Liver (tissue), 8 donors: ENCODE measurements at regions not wholly inside any gene's neighbourhood (a gene's known extent, or its start where the extent isn't known, plus 50 kb on each side); places are given as distances from the start of the nearest gene placed in this dataset.

Source experiments
- DNase-seq: peaks from one replicate; pipeline ENCODE4 v3.0.0-alpha.2; 2017; ENCODE audit warnings: low spot score
- H3K27ac ChIP-seq, 2 donors: one replicate each; pipeline ENCODE4 v1.7.0; 2013; ENCODE audit warnings: inconsistent platforms in 2 of 2, low read length in 2 of 2, control low read depth in 1 of 2, low read depth in 1 of 2, mild to moderate bottlenecking in 1 of 2
- H3K27me3 ChIP-seq, 4 donors: one replicate each; pipeline versions ENCODE4 v1.6.1 to v1.7.0; 2013; ENCODE audit warnings: low read length in 3 of 4, inconsistent platforms in 1 of 4, mild to moderate bottlenecking in 1 of 4, moderate library complexity in 1 of 4; ENCODE audit not compliant: control insufficient read depth in 4 of 4, insufficient read depth in 4 of 4
- H3K36me3 ChIP-seq, 4 donors: one replicate each; pipeline versions ENCODE4 v1.6.1 to v1.7.0; 2013; ENCODE audit warnings: low read length in 3 of 4, mild to moderate bottlenecking in 3 of 4, low read depth in 1 of 4, moderate library complexity in 1 of 4; ENCODE audit not compliant: control insufficient read depth in 4 of 4, insufficient read depth in 3 of 4
- H3K4me1 ChIP-seq, 4 donors: one replicate each; pipeline versions ENCODE4 v1.6.1 to v1.7.0; 2013; ENCODE audit warnings: low read length in 3 of 4, mild to moderate bottlenecking in 3 of 4, moderate library complexity in 1 of 4; ENCODE audit not compliant: control insufficient read depth in 4 of 4, insufficient read depth in 4 of 4
- H3K4me3 ChIP-seq, 3 donors: one replicate each; pipeline versions ENCODE4 v1.6.1 to v1.7.0; 2013; ENCODE audit warnings: low read length in 3 of 3, control low read depth in 1 of 3, low read depth in 1 of 3, mild to moderate bottlenecking in 1 of 3
- H3K9ac ChIP-seq, 2 donors: one replicate each; pipeline ENCODE4 v1.7.0; 2013; ENCODE audit warnings: low read length in 2 of 2, mild to moderate bottlenecking in 2 of 2, moderate library complexity in 2 of 2, control low read depth in 1 of 2, low read depth in 1 of 2
- H3K9me3 ChIP-seq, 4 donors: one replicate each; pipeline versions ENCODE4 v1.6.1 to v1.7.0; 2013; ENCODE audit warnings: low read length in 3 of 4; ENCODE audit not compliant: control insufficient read depth in 4 of 4
- CTCF ChIP-seq: fragments of 150-350 bp; IDR thresholded peaks from 2 replicates; pipeline ENCODE4 v1.5.1; 2017; ENCODE audit warnings: improper control_type of control experiment, low read depth, low read length; ENCODE audit not compliant: missing input control
- EGR1 ChIP-seq, 2 donors: IDR thresholded peaks; 2 replicates each; pipeline ENCODE4 v1.6.1; 2016 to 2018; ENCODE audit warnings: antibody characterized with exemption in 2 of 2, low read depth in 2 of 2
- FOXA1 ChIP-seq: IDR thresholded peaks from 2 replicates; pipeline ENCODE4 v1.6.1; 2016; ENCODE audit warnings: antibody characterized with exemption
- FOXA2 ChIP-seq: IDR thresholded peaks from 2 replicates; pipeline ENCODE4 v1.6.1; 2016; ENCODE audit warnings: antibody characterized with exemption
- GABPA ChIP-seq, 2 donors: IDR thresholded peaks in 1 of 2; conservative IDR thresholded peaks in 1 of 2; 2 replicates each; pipeline ENCODE4 v1.6.1; 2016; ENCODE audit warnings: antibody characterized with exemption in 2 of 2, mild to moderate bottlenecking in 1 of 2, moderate library complexity in 1 of 2
- HNF4A ChIP-seq, 2 donors: conservative IDR thresholded peaks; 2 replicates each; pipeline ENCODE4 v1.6.1; 2016; ENCODE audit warnings: antibody characterized with exemption in 2 of 2, mild to moderate bottlenecking in 2 of 2
- HNF4G ChIP-seq: IDR thresholded peaks from 2 replicates; pipeline ENCODE4 v1.6.1; 2016; ENCODE audit warnings: antibody characterized with exemption
- JUND ChIP-seq, 2 donors: IDR thresholded peaks; 2 replicates each; pipeline ENCODE4 v1.6.1; 2016; ENCODE audit warnings: antibody characterized with exemption in 2 of 2
- MAX ChIP-seq: IDR thresholded peaks from 2 replicates; pipeline ENCODE4 v1.6.1; 2016; ENCODE audit warnings: antibody characterized with exemption
- NR2F2 ChIP-seq: IDR thresholded peaks from 2 replicates; pipeline ENCODE4 v1.6.1; 2016; ENCODE audit warnings: antibody characterized with exemption
- RAD21 ChIP-seq, 2 donors: IDR thresholded peaks; 2 replicates each; pipeline ENCODE4 v1.6.1; 2016; ENCODE audit warnings: antibody characterized with exemption in 2 of 2, mild to moderate bottlenecking in 2 of 2
- REST ChIP-seq: IDR thresholded peaks from 2 replicates; pipeline ENCODE4 v1.6.1; 2016; ENCODE audit warnings: antibody characterized with exemption, mild to moderate bottlenecking
- RXRA ChIP-seq, 2 donors: IDR thresholded peaks; 2 replicates each; pipeline ENCODE4 v1.6.1; 2017 to 2018; ENCODE audit warnings: antibody characterized with exemption in 2 of 2, mild to moderate bottlenecking in 1 of 2
- SP1 ChIP-seq: IDR thresholded peaks from 2 replicates; pipeline ENCODE4 v1.6.1; 2018; ENCODE audit warnings: antibody characterized with exemption, mild to moderate bottlenecking
- YY1 ChIP-seq: IDR thresholded peaks from 2 replicates; pipeline ENCODE4 v1.6.1; 2016; ENCODE audit warnings: antibody characterized with exemption, mild to moderate bottlenecking
- ZBTB33 ChIP-seq: IDR thresholded peaks from 2 replicates; pipeline ENCODE4 v1.6.1; 2016; ENCODE audit warnings: antibody characterized with exemption
- WGBS: extraction: QIAGEN DNeasy Blood & Tissue Kit; methylation state at CpG from one replicate; pipeline ENCODE4 v1.1.7; 2013; 5-methylcytosine and 5-hydroxymethylcytosine counted together
- donor health status: healthy.
- donor health status: healthy.
- donor health status: healthy.
- donor health status: healthy.
- donor health status: healthy.

GRCh38 chr2:30354150-30354549 is 92.9 kb upstream of the LCLAT1 start:
- TF ChIP-seq HNF4A (conservative IDR thresholded peaks at IDR 0.05) (no peak), JUND (IDR thresholded peaks at IDR 0.05) (no peak), CTCF (no peak), HNF4G (no peak), YY1 (no peak), SP1 (no peak), ZBTB33 (no peak), RAD21 (IDR thresholded peaks at IDR 0.05) (no peak), REST (no peak), MAX (no peak), RXRA (IDR thresholded peaks at IDR 0.05) (no peak)
- Histone ChIP-seq H3K9ac (no peak overlapping the region), H3K27ac (no peak overlapping the region), H3K9me3 (no peaks in the 10 kb centered on the region), H3K4me1 (no peaks in the 10 kb centered on the region), H3K4me3 (no peak overlapping the region), H3K36me3 (no peaks in the 10 kb centered on the region), H3K27me3 (no peaks in the 10 kb centered on the region)
- 85% methylated on average over 2 of the region's 2 CpGs for WGBS
- DNase-seq, result no peak

GRCh38 chr2:30354621-30355020 is 92.4 kb upstream of the LCLAT1 start:
- H3K9me3 ChIP-seq, result no peaks in the 10 kb centered on the region
- no peak overlapping the region for H3K4me3 ChIP-seq
- no peaks in the 10 kb centered on the region for H3K27me3 ChIP-seq
- TF ChIP-seq NR2F2 (no peak), ZBTB33 (no peak), MAX (no peak), FOXA1 (no peak), EGR1 (IDR thresholded peaks at IDR 0.05; ENCODE audit: low read depth in 2 of 2) (no peak), FOXA2 (no peak), GABPA (IDR thresholded peaks at IDR 0.05 in 1 of 2, conservative IDR thresholded peaks at IDR 0.05 in 1 of 2) (no peak), JUND (IDR thresholded peaks at IDR 0.05) (no peak), HNF4A (conservative IDR thresholded peaks at IDR 0.05) (no peak), YY1 (no peak)
- H3K27ac ChIP-seq, result no peak overlapping the region
- no peaks in the 10 kb centered on the region for H3K36me3 ChIP-seq
- no peak for DNase-seq
- H3K9ac ChIP-seq, result no peak overlapping the region
- no peaks in the 10 kb centered on the region for H3K4me1 ChIP-seq
- 94% methylated on average over 1 of the region's 1 CpG for WGBS
